Left colon (tissue), 2 donors: ENCODE measurements at regions not wholly inside any gene's neighbourhood (a gene's known extent, or its start where the extent isn't known, plus 50 kb on each side); places are given as distances from the start of the nearest gene placed in this dataset.
A peak's percentile ranks its signal among the peaks of the same experiment; 100 is the strongest.

Experiments
- ATAC-seq: fragments of 200-7000 bp; cut with Tn5 transposase; one replicate; pipeline ENCODE4 v1.9.1; 2020; ENCODE audit warnings: mild to moderate bottlenecking, moderate library complexity
- DNase-seq, 2 donors: peaks; one replicate each; pipeline ENCODE4 v3.0.0-alpha.2; 2020
- intact Hi-C, 2 donors: fragments of 100-400 bp; cut with DNase I in 1 of 2; cut with micrococcal nuclease in 1 of 2; formaldehyde crosslinking; loops; one replicate each; pipeline versions ENCODE4 v1.11.2 to v1.14.0; 2022; cut with DNase I, micrococcal nuclease
- donor health status: DM: no; HTN: no; CAD: no.
- donor health status: DM: yes; HTN: yes; CAD: no.

- intact Hi-C loops, result no loop called here
- DNase-seq, result no peak
- no peak for ATAC-seq
These were observed 238.2 kb downstream of the PTPRU start for GRCh38 chr1:29474274-29475244.

DNA sequence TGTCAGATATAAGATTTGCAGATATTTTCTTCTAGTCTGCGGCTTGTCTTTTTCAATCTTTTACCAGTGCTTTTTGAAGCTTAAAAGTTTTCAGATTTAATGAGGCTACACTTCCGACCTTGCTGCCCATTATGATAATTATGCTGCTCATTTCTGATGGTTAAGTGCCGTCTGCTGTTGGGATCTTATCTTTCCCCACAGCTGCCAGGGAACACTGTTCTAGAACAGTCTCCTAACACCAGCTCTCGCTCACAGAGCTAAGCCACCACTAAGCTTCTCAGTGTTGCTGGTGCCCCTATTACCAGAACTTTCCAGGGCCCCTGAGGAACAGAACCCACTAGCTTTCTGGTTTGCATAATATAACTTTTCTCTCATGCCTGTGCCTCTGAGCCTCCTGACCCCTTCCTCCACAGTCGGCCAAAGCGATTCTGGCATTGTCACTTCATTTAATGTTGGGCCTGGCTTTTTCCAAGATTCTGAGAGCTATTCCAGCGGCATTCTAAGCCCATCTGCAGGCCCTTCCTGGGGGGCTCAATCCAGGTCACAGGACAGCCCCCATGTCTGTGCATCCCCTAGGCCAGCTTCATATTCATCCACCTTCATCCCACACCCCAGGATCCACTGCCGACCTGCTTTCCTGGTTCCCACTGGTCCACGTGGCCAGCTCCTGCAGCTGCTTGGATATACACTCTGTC lies 237.0 kb downstream of the PTPRU start:
- ATAC-seq (no peak), DNase-seq (no peak)
- intact Hi-C loops, result no loop called here

DNA sequence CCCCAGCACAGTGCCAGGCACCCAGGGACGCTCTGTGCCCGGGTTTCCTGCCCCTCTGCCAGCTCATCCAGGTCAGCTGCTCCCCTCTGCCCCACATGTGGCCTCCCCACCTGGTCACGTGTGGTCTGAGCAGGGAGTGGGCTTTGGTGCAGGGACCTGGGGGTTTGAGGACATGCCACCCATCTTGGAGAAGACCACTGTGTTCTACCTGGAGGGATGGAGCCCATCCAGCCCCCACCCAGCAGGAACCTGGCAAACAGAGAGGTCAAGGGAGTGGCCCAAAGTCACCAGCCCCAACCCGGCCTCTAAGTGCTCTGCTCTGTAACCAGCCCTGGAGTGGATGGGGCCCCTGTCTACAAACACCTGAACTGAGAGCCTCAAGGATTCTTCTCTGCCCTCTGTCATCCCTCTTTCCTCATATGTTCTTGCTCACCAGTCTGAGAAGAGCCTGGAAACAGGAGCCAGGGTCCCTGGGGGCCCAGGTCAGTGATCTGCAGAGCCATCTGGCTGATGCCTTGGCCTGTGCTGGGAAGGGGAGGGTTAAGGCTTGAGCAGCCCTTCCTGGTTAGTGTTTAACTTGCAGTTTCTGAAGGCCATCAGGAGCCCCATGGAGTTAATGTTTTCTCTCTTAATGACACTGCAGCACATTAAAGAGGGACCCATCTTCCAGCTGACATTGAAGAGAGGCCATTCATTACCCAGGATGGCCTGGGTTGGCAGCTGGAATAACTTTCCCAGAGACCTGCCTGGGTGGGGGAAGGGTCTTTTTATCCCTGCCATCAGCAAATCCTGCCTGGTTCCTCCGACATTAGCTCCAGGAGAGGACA lies 235.4 kb downstream of the PTPRU start:
- ATAC-seq (peak; percentile 65), DNase-seq (no peak)
- intact Hi-C loops, result no loop called here

DNA sequence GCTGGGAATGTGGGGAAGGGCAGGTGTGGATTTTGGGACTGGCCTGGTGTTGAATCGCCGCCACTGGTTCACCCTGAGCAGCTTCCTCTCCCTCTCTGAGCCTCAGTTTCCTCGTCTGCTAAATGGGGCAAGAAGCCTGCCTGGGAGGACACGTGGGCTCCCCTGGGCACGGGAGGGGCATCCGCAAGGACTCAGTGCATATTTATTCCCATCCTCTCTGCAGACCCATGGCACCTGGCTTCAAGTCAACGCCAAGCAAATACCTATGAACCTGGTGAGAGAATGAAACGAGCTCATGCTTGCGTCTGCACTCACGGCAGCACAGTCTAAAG lies 234.4 kb downstream of the PTPRU start:
- intact Hi-C loops, result no loop called here
- no peak for ATAC-seq

GRCh38 chr1:29470087-29470787 lies 233.9 kb downstream of the PTPRU start:
- no peak for ATAC-seq
- intact Hi-C loops, result no loop called here
- no peak for DNase-seq

More for the DNA sequence above, 234.4 kb downstream of the PTPRU start:
- DNase-seq, result no peak

- DNase-seq (no peak), ATAC-seq (no peak)
- intact Hi-C loops, result no loop called here
These were observed 233.1 kb downstream of the PTPRU start for GRCh38 chr1:29469457-29469856.

DNA sequence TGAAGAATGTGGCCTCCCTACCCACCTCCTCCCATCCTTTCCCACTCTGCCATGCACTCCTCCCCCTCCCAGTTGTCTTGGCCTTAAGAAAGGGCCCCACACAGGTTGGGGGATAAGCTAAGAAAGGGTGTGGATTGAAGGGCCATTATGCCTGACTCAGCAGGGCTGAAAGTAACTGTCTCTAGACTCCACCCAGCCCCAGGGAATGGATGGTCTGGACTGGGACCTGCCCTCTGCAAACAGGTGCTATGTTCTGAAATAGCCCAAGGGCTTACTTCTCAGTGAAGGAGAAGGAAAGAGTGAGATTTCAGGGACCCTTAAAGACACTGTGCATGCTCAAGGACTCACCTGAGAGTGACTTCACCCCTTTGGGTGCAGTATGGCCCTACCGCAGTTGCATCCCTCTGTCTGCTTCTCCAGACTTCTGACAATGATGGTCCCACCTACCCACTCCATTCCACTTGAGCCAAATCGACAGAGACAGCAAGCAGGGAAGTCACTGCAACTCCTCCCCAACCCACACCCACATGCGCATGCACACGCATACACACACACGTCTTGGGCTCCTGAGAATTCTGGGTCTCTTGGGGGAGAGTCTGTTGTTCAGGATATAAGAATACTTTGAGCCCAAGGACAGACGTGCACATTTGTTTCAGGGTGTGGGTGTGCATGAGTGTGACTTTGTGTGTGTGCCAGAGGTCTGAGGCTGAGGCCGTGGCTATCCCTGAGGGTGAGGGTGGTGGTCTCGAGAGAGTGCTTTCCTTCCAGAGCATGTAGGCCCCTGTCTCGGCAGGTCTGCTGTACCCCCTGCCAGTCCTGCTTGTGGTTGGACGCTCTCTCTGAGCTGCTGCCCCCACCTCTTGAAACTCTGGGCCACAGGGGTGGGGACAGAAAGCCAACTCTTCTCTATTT lies 231.9 kb downstream of the PTPRU start:
- no peak for ATAC-seq
- DNase-seq, result no peak
- intact Hi-C loops, result no loop called here

DNA sequence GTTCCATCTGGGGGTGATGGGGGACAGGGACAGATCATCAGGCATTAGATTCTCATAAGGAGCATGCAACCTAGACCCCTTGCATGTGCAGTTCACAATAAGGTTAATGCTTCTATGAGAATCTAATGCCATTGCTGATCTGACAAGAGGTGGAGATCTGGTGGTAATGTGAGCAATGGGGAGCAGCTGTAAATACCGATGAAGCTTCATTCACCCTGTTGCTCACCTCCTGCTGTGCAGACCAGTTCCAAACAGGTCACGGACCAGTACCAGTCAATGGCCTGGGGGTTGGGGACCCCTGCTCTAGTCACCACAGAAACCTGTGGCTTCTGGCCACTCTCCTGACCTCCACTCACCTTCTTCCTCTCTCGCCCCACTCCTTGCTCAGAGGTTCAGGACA lies 229.9 kb downstream of the PTPRU start:
- ATAC-seq, result no peak
- intact Hi-C loops, result no loop called here
- no peak for DNase-seq

DNA sequence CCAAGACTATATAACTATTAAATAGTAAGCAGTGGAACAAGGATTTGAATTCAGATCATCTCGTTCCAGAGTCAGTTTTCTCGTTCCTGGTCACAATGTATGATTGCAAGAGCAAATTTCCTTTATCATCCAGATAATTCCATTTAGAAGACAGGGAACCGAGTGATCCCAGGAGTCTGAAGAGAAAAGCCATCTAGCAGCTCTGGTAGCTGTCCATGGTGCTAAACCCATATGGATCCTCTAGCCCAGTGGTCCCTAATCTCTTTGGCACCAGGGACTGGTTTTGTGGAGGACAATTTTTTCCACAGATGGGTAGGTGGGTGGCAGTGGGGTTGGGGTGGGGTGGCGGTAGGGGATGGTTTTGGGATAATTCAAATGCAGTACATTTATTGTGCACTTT lies 229.4 kb downstream of the PTPRU start:
- ATAC-seq, result no peak
- DNase-seq, result no peak
- intact Hi-C loops, result no loop called here

DNA sequence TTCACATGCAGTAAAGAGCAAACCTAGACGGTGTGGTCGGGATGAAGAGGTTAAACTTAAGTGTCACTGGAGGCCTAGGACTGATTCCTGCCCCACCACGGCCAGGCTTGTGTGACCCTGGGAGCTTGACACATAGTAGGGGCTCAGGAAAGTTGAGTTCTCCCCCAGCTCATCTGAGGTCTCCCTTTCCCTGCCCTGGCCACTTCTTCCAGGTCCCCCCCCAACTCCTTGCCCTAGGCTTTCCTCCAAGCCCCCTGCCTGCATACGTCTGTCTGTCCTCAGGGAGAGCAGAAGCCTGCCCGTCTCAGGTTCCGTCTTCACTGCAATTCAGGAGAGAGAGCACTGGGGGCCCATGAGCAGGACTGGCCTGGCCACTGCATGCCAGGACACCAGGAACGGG lies 225.8 kb downstream of the PTPRU start:
- ATAC-seq (no peak), DNase-seq (no peak)
- intact Hi-C loops, result no loop called here

DNA sequence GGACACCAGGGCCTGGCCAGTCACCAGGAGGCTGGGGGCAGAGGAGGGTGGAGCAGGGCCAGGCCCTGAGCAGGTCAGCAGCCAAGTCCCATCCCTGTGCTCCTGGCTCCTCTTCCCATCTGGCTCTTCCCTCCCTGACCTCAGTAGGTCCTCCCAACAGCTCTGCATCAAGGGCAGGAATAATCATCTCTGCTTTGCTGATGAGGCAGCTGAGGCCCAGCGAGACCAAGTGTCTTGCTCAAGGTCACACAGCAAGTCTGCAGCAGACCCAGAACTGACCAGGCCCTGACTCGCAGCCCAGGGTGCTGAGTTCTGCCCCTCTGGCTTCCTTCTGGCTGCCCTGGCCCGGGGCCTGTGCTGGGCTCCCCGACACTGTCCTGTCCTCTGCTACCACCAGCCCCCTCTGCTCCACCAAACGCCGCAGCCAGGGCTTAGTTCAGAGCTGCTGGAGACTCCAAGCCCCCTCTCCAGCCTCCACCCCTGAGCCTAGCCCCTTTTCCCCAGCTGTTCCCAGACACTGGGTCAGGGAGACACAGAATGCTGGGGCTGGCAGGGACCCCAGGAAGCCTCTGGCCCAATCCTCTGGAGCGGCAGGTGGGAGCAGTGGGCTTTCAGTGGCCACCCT lies 224.9 kb downstream of the PTPRU start:
- DNase-seq (no peak), ATAC-seq (no peak)
- intact Hi-C loops, result no loop called here

GRCh38 chr1:29460694-29461093 lies 224.4 kb downstream of the PTPRU start:
- DNase-seq (no peak), ATAC-seq (no peak)
- intact Hi-C loops, result no loop called here

DNA sequence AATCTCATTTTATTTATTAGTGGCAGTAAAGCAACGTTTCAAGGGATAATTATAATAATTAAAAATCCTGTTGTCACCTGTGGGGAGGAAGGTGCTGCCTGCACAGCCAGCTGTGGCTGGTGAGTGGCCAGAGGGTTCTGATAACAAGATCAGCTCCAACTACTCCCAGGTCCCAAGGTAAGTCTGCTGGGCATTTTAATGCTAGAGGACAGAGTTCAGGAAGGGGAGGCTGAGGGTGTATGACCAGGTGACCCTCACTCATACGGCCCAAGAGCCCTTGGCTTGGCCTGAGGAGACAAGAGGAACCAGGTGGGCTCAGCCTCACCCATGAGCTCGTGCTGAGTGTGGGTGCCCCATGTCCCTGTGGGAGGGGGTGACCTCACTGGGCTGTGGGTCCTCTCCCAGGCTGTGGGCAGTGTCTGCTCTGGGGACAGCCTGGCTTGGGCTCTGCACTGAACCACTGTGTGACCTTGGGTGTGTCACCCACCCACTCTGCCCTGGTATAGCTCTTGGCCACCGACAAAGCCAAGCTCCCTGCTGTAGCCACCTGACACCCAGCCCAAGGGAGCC lies 223.8 kb downstream of the PTPRU start:
- intact Hi-C loops, result no loop called here
- ATAC-seq (no peak), DNase-seq (no peak)

GRCh38 chr1:29459620-29459945 lies 223.3 kb downstream of the PTPRU start:
- DNase-seq, result no peak
- no peak for ATAC-seq
- intact Hi-C loops, result no loop called here

- intact Hi-C loops, result no loop called here
These were observed 222.7 kb downstream of the PTPRU start for GRCh38 chr1:29458737-29459619.

More at GRCh38 chr1:29458737-29459619, 222.7 kb downstream of the PTPRU start:
- no peak for ATAC-seq
- DNase-seq, result no peak
